ENCODE measurements at regions not wholly inside any gene's neighbourhood (a gene's known extent, or its start where the extent isn't known, plus 50 kb on each side); places are given as distances from the start of the nearest gene placed in this dataset.

DNA sequence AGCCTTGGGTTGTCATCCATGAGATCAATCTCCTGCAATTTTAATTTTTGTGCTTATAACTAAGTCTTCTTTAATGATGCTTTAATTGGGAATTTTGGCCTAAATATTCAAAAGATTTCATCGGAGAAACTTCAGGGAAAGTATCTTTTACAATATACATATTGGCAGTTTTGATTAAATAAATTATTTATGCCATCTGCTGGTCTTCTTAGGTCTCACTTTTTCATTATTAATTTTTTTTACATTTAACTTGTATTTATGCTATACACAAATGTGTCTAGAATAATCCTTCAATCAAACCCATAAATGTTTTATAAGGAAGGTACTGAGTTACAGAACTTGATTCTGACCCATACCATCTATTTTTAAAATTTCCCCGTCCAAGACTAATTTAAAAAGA lies 95.1 kb upstream of the XPO1 start (continued):
- TF ChIP-seq POU5F1 (IDR thresholded peaks at IDR 0.05; ENCODE audit: low read depth, low read length) (no peak), YY1 (IDR thresholded peaks at IDR 0.05; ENCODE audit: low read depth, low read length) (no peak), NRF1 (IDR thresholded peaks at IDR 0.05; ENCODE audit: low read depth, low read length) (no peak), RFX5 (IDR thresholded peaks at IDR 0.05; ENCODE audit: borderline replicate concordance, low read depth, low read length) (no peak), GABPA (IDR thresholded peaks at IDR 0.05; ENCODE audit: borderline replicate concordance, insufficient read depth, low read length) (no peak), TAF7 (optimal IDR thresholded peaks at IDR 0.05; ENCODE audit: borderline replicate concordance, low read depth, low read length) (no peak)

All from H1 (cell line).